ENCODE measurements at regions not wholly inside any gene's neighbourhood (a gene's known extent, or its start where the extent isn't known, plus 50 kb on each side); places are given as distances from the start of the nearest gene placed in this dataset.
"Not testable (repeated sequence)": the region's sequence is repeated elsewhere in the genome, so short reads cannot be mapped to it uniquely, and the experiment has no call there.

- H3K4me3 ChIP-seq (ENCODE audit: severe bottlenecking) = no peak overlapping the region
- no peaks in the 10 kb centered on the region for H3K27me3 ChIP-seq (ENCODE audit: insufficient read depth, poor library complexity, severe bottlenecking)
- H3K4me1 ChIP-seq (ENCODE audit: insufficient read depth, poor library complexity, severe bottlenecking) = peaks cover 11% of the 10 kb centered on the region
- H3K27ac ChIP-seq (ENCODE audit: poor library complexity, severe bottlenecking) = no peak overlapping the region
- no peak for TF ChIP-seq CTCF (IDR thresholded peaks at IDR 0.05; ENCODE audit: poor library complexity, severe bottlenecking)
- DNase-seq (ENCODE audit: low spot score) (no peak), ATAC-seq (ENCODE audit: low read depth) (no peak)
- H3K36me3 ChIP-seq (ENCODE audit: low read depth) = no peaks in the 10 kb centered on the region
- peaks cover 3% of the 10 kb centered on the region for H3K9me3 ChIP-seq (ENCODE audit: severe bottlenecking)
Measured at GRCh38 chr10:77727481-77727880, 89.9 kb upstream of the KCNMA1 start.

GRCh38 chr10:77726732-77727131, 89.1 kb upstream of the KCNMA1 start:
- Histone ChIP-seq H3K4me1 (ENCODE audit: insufficient read depth, poor library complexity, severe bottlenecking) (peaks cover 11% of the 10 kb centered on the region), H3K27ac (ENCODE audit: poor library complexity, severe bottlenecking) (no peak overlapping the region), H3K4me3 (ENCODE audit: severe bottlenecking) (no peak overlapping the region), H3K27me3 (ENCODE audit: insufficient read depth, poor library complexity, severe bottlenecking) (no peaks in the 10 kb centered on the region), H3K9me3 (ENCODE audit: severe bottlenecking) (peaks cover 3% of the 10 kb centered on the region), H3K36me3 (ENCODE audit: low read depth) (no peaks in the 10 kb centered on the region)
- TF ChIP-seq CTCF (IDR thresholded peaks at IDR 0.05; ENCODE audit: poor library complexity, severe bottlenecking) = no peak
- DNase-seq (ENCODE audit: low spot score) (no peak), ATAC-seq (ENCODE audit: low read depth) (no peak)

- DNase-seq (ENCODE audit: low spot score) (no peak), ATAC-seq (ENCODE audit: low read depth) (no peak)
- H3K4me3 ChIP-seq (ENCODE audit: severe bottlenecking) = no peak overlapping the region
- no peak for TF ChIP-seq CTCF (IDR thresholded peaks at IDR 0.05; ENCODE audit: poor library complexity, severe bottlenecking)
- no peaks in the 10 kb centered on the region for H3K36me3 ChIP-seq (ENCODE audit: low read depth)
- H3K27ac ChIP-seq (ENCODE audit: poor library complexity, severe bottlenecking) = no peak overlapping the region
- H3K27me3 ChIP-seq (ENCODE audit: insufficient read depth, poor library complexity, severe bottlenecking) = no peaks in the 10 kb centered on the region
- H3K4me1 ChIP-seq (ENCODE audit: insufficient read depth, poor library complexity, severe bottlenecking) = peaks cover 11% of the 10 kb centered on the region
- H3K9me3 ChIP-seq (ENCODE audit: severe bottlenecking) = peaks cover 3% of the 10 kb centered on the region
Measured at GRCh38 chr10:77726301-77726700, 88.7 kb upstream of the KCNMA1 start.

- DNase-seq (ENCODE audit: low spot score) (no peak), ATAC-seq (ENCODE audit: low read depth) (no peak)
- no peak overlapping the region for H3K4me3 ChIP-seq (ENCODE audit: severe bottlenecking)
- TF ChIP-seq CTCF (IDR thresholded peaks at IDR 0.05; ENCODE audit: poor library complexity, severe bottlenecking) = no peak
- peaks cover 11% of the 10 kb centered on the region for H3K4me1 ChIP-seq (ENCODE audit: insufficient read depth, poor library complexity, severe bottlenecking)
- no peak overlapping the region for H3K27ac ChIP-seq (ENCODE audit: poor library complexity, severe bottlenecking)
- no peaks in the 10 kb centered on the region for H3K36me3 ChIP-seq (ENCODE audit: low read depth)
- no peaks in the 10 kb centered on the region for H3K27me3 ChIP-seq (ENCODE audit: insufficient read depth, poor library complexity, severe bottlenecking)
- H3K9me3 ChIP-seq (ENCODE audit: severe bottlenecking) = peaks cover 3% of the 10 kb centered on the region
Measured at GRCh38 chr10:77724820-77725219, 87.2 kb upstream of the KCNMA1 start.

- ATAC-seq (ENCODE audit: low read depth) (no peak), DNase-seq (ENCODE audit: low spot score) (no peak)
- Histone ChIP-seq H3K27ac (ENCODE audit: poor library complexity, severe bottlenecking) (peak overlapping the region; percentile 26), H3K36me3 (ENCODE audit: low read depth) (no peaks in the 10 kb centered on the region), H3K4me3 (ENCODE audit: severe bottlenecking) (no peak overlapping the region), H3K9me3 (ENCODE audit: severe bottlenecking) (peaks cover 3% of the 10 kb centered on the region), H3K4me1 (ENCODE audit: insufficient read depth, poor library complexity, severe bottlenecking) (peaks cover 11% of the 10 kb centered on the region), H3K27me3 (ENCODE audit: insufficient read depth, poor library complexity, severe bottlenecking) (no peaks in the 10 kb centered on the region)
- TF ChIP-seq CTCF (IDR thresholded peaks at IDR 0.05; ENCODE audit: poor library complexity, severe bottlenecking) = no peak
Measured at GRCh38 chr10:77723376-77723775, 85.8 kb upstream of the KCNMA1 start.

GRCh38 chr10:77722956-77723355, 85.3 kb upstream of the KCNMA1 start:
- H3K27me3 ChIP-seq (ENCODE audit: insufficient read depth, poor library complexity, severe bottlenecking); DNase-seq (ENCODE audit: low spot score): not testable (repeated sequence)

More at GRCh38 chr10:77722956-77723355, 85.3 kb upstream of the KCNMA1 start:
- H3K36me3 ChIP-seq (ENCODE audit: low read depth); H3K4me3 ChIP-seq (ENCODE audit: severe bottlenecking); ATAC-seq (ENCODE audit: low read depth); H3K9me3 ChIP-seq (ENCODE audit: severe bottlenecking): not testable (repeated sequence)
- H3K4me1 ChIP-seq (ENCODE audit: insufficient read depth, poor library complexity, severe bottlenecking) = peaks cover 11% of the 10 kb centered on the region
- H3K27ac ChIP-seq (ENCODE audit: poor library complexity, severe bottlenecking) = peak overlapping the region; percentile 26
